Bronchial epithelial cell (primary cell): ENCODE measurements at regions not wholly inside any gene's neighbourhood (a gene's known extent, or its start where the extent isn't known, plus 50 kb on each side); places are given as distances from the start of the nearest gene placed in this dataset.

ENCODE experiments used
- DNase-seq: peaks from one replicate; pipeline ENCODE4 v3.0.0-alpha.2; 2010; ENCODE audit warnings: low read depth
- FAIRE-seq: peaks from 2 replicates; lab custom pipeline; 2011; peaks lifted over from hg19 to GRCh38; lab: Jason Lieb, UNC
- H3K27me3 ChIP-seq: 2 replicates; pipeline ENCODE4 v1.5.1; 2011; ENCODE audit warnings: low read length; ENCODE audit not compliant: control insufficient read depth, insufficient read depth
- H3K36me3 ChIP-seq: 2 replicates; pipeline ENCODE4 v1.5.1; 2011; ENCODE audit warnings: low read length; ENCODE audit not compliant: control insufficient read depth, insufficient read depth
- H3K4me3 ChIP-seq: 2 replicates; pipeline ENCODE4 v1.5.1; 2011; ENCODE audit warnings: mild to moderate bottlenecking, low read depth, low read length, control low read depth
- TF ChIP-seq, protein P1 (sequence below): IDR thresholded peaks from 2 replicates; pipeline ENCODE4 v1.5.1; 2011; ENCODE audit warnings: mild to moderate bottlenecking, moderate library complexity, low read length, control low read depth, inconsistent platforms; ENCODE audit not compliant: insufficient read depth, severe bottlenecking

DNA sequence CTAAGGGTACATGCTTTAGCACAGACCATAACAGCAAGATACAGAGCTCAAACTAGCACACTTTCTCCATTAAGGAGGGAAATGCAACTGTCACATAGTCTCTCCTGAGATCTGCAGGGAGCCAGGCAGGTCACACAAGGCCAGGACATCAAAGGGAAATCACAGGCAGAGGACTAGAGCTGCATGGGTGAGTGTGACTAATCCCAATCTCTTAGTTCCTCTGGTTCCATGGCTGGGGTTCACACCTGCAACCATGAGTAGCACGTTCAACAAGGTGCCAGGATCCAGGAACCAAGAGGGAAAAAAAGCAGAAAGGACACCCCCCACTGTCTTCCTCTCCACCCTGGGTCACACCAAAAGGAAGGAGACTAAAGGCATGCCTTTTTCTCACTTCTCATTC is 296.5 kb upstream of the STEAP1 start:
- TF ChIP-seq, protein P1, sequence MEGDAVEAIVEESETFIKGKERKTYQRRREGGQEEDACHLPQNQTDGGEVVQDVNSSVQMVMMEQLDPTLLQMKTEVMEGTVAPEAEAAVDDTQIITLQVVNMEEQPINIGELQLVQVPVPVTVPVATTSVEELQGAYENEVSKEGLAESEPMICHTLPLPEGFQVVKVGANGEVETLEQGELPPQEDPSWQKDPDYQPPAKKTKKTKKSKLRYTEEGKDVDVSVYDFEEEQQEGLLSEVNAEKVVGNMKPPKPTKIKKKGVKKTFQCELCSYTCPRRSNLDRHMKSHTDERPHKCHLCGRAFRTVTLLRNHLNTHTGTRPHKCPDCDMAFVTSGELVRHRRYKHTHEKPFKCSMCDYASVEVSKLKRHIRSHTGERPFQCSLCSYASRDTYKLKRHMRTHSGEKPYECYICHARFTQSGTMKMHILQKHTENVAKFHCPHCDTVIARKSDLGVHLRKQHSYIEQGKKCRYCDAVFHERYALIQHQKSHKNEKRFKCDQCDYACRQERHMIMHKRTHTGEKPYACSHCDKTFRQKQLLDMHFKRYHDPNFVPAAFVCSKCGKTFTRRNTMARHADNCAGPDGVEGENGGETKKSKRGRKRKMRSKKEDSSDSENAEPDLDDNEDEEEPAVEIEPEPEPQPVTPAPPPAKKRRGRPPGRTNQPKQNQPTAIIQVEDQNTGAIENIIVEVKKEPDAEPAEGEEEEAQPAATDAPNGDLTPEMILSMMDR = no peak
- FAIRE-seq = peak; percentile 47
- DNase-seq = no peak
- Histone ChIP-seq H3K36me3 (no peaks in the 10 kb centered on the region), H3K27me3 (no peaks in the 10 kb centered on the region), H3K4me3 (no peak overlapping the region)

DNA sequence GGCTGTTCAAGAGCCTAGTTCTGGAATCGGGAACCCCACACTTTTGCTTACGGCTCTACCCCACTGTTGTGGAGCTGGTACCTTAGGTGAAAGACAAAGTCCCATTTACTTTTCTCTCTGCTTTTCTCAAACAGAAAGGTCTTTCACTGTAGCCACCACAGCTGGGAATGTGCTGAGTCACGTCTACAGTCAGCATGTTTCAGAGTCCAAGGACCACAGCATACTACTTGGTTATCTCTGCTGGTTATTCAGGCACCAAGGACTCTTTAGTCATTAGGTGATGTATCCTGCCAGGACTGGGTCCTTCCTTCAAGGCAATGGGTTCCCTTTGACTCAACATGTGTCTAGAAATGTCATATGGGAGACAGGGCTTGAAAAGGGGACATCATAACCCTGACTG is 266.8 kb upstream of the STEAP1 start:
- DNase-seq = no peak
- TF ChIP-seq, protein P1 = no peak
- H3K4me3 ChIP-seq = no peak overlapping the region
- no peaks in the 10 kb centered on the region for H3K36me3 ChIP-seq
- no peaks in the 10 kb centered on the region for H3K27me3 ChIP-seq
- FAIRE-seq = no peak

DNA sequence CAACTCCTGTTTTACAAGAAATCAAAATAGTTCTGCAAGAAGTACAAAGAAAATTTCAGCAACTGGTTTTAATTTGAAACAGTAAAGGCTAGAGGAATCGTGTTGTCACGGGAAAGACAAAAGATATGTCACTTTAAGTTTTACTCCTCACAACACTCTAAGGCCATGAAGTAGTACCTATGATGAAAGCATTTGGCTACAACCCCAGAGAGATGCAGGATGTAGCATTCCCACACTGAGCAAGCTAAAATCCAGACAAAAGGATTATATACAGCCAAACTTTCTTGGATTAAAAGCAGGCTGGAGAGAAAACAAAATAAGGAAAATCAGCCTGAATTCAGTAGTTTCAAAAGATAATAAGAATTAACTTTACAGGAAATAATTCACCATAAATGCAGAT is 245.5 kb upstream of the STEAP1 start:
- H3K4me3 ChIP-seq = no peak overlapping the region
- no peaks in the 10 kb centered on the region for H3K36me3 ChIP-seq
- TF ChIP-seq, protein P1 = no peak
- no peaks in the 10 kb centered on the region for H3K27me3 ChIP-seq
- no peak for DNase-seq
- no peak for FAIRE-seq

DNA sequence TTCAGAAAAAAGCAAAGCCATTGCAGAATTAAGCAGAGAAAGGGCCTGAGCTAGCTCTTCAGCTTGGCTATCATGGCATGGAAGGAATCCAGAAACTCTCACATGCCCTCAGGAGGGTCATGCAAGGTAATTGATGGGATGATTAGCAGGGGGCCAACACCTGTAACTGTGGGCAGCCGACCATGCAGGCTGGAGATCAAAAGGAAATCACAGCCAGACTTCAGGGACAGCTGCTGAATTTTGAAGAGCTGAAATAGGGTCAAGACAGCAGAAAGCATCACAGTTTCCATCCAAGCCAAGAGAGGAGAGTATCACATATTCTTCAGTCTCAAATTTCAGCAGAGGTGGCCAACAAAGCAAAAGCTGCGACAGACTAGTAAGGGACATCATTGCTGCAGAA is 239.6 kb upstream of the STEAP1 start:
- DNase-seq (no peak), FAIRE-seq (no peak)
- TF ChIP-seq, protein P1 = no peak
- H3K36me3 ChIP-seq = no peaks in the 10 kb centered on the region
- H3K27me3 ChIP-seq = no peaks in the 10 kb centered on the region
- H3K4me3 ChIP-seq = no peak overlapping the region

DNA sequence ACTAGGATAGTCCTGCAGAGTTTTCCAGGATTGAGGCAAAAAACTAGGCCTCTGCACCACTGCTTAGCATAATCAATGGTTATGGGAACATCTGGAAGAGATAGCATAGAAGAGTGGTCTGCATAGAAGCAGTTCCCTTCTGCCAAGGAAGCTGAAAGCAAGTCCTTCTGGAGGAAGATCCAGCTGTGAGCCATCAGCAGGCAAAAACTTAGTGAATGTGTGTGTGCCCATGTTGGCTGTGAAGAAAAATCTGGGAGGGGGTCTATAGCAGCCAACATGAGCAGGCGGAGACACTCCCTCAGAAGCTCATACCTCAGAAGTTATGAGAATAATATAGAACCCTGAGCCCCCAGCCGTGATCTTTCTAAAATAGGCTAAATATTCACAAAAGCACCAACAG is 228.1 kb upstream of the STEAP1 start:
- Histone ChIP-seq H3K4me3 (no peak overlapping the region), H3K36me3 (no peaks in the 10 kb centered on the region), H3K27me3 (no peaks in the 10 kb centered on the region)
- TF ChIP-seq, protein P1 = no peak
- DNase-seq = no peak
- FAIRE-seq = no peak

DNA sequence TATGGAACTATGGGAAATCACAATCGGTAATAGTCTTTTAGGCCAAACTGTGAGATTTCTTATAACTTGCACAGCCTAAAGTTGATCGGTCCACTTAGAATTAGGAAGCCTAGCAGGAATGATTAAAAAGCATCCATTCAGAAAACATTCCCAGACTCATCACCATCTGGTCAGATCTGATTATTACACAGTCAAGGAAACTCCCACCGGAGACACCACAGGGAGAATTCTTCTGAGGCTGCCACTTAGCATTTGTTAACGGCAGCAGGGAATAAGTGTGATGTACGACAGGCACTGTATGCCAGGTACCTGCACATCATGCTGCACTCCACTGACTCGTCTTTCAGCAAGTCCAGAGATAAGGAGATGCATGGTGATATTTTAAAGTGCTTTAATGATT is 227.6 kb upstream of the STEAP1 start:
- TF ChIP-seq, protein P1 = no peak
- Histone ChIP-seq H3K27me3 (no peaks in the 10 kb centered on the region), H3K4me3 (no peak overlapping the region), H3K36me3 (no peaks in the 10 kb centered on the region)
- DNase-seq (no peak), FAIRE-seq (no peak)
